ENCODE measurements at regions not wholly inside any gene's neighbourhood (a gene's known extent, or its start where the extent isn't known, plus 50 kb on each side); places are given as distances from the start of the nearest gene placed in this dataset.

- no peak for TF ChIP-seq CTCF (IDR thresholded peaks at IDR 0.05; ENCODE audit: low read depth, low read length, missing input control)
- TF ChIP-seq RAD21 (IDR thresholded peaks at IDR 0.05) = no peak
- TF ChIP-seq FOXA1 (IDR thresholded peaks at IDR 0.05) = no peak
- no peak for TF ChIP-seq JUND (IDR thresholded peaks at IDR 0.05)
- no peak for TF ChIP-seq GABPA (IDR thresholded peaks at IDR 0.05 in 1 of 2, conservative IDR thresholded peaks at IDR 0.05 in 1 of 2)
- no peak for TF ChIP-seq FOXA2 (IDR thresholded peaks at IDR 0.05)
- no peak for TF ChIP-seq ZBTB33 (IDR thresholded peaks at IDR 0.05)
Observed at GRCh38 chr13:64958106-64958505, 2272.0 kb downstream of the PCDH9 start (continued).

- 70% methylated on average over 5 of the region's 5 CpGs for WGBS
Observed at GRCh38 chr13:64938660-64939059, 2291.5 kb downstream of the PCDH9 start.

GRCh38 chr13:64937302-64937701, 2292.8 kb downstream of the PCDH9 start:
- no peaks in the 10 kb centered on the region for H3K27me3 ChIP-seq (ENCODE audit: control insufficient read depth in 4 of 4, insufficient read depth in 4 of 4, low read length in 3 of 4)
- TF ChIP-seq ZBTB33 (IDR thresholded peaks at IDR 0.05) (no peak), FOXA2 (IDR thresholded peaks at IDR 0.05) (no peak), GABPA (IDR thresholded peaks at IDR 0.05 in 1 of 2, conservative IDR thresholded peaks at IDR 0.05 in 1 of 2) (no peak), NR2F2 (IDR thresholded peaks at IDR 0.05) (no peak), EGR1 (IDR thresholded peaks at IDR 0.05; ENCODE audit: low read depth in 2 of 2) (no peak), JUND (IDR thresholded peaks at IDR 0.05) (no peak), CTCF (IDR thresholded peaks at IDR 0.05; ENCODE audit: low read depth, low read length, missing input control) (no peak), FOXA1 (IDR thresholded peaks at IDR 0.05) (no peak), SP1 (IDR thresholded peaks at IDR 0.05) (no peak), TAF1 (conservative IDR thresholded peaks at IDR 0.05) (no peak), RAD21 (IDR thresholded peaks at IDR 0.05) (no peak), YY1 (IDR thresholded peaks at IDR 0.05) (no peak), RXRA (IDR thresholded peaks at IDR 0.05) (no peak), REST (IDR thresholded peaks at IDR 0.05) (no peak), HNF4A (conservative IDR thresholded peaks at IDR 0.05) (no peak), HNF4G (IDR thresholded peaks at IDR 0.05) (no peak), ATF3 (IDR thresholded peaks at IDR 0.05) (no peak), MAX (IDR thresholded peaks at IDR 0.05) (no peak)
- H3K9me3 ChIP-seq (ENCODE audit: control insufficient read depth in 4 of 4, low read length in 3 of 4) = peaks cover 0 to 3% (median 0%) of the 10 kb centered on the region in 4 donors
- no peaks in the 10 kb centered on the region for H3K36me3 ChIP-seq (ENCODE audit: control insufficient read depth in 4 of 4, insufficient read depth in 3 of 4, low read depth in 1 of 4, low read length in 3 of 4)
- no peak overlapping the region for H3K9ac ChIP-seq (ENCODE audit: low read depth in 1 of 2, low read length in 2 of 2)
- DNase-seq (ENCODE audit: low spot score) = no peak
- no peak overlapping the region for H3K27ac ChIP-seq (ENCODE audit: low read depth in 1 of 2, low read length in 2 of 2)
- no peak overlapping the region for H3K4me3 ChIP-seq (ENCODE audit: low read depth in 1 of 3, low read length in 3 of 3)
- WGBS = 74% methylated on average over 1 of the region's 1 CpG
- no peaks in the 10 kb centered on the region for H3K4me1 ChIP-seq (ENCODE audit: control insufficient read depth in 4 of 4, insufficient read depth in 4 of 4, low read length in 3 of 4)

More at GRCh38 chr13:64938660-64939059, 2291.5 kb downstream of the PCDH9 start:
- Histone ChIP-seq H3K27ac (ENCODE audit: low read depth in 1 of 2, low read length in 2 of 2) (no peak overlapping the region), H3K4me3 (ENCODE audit: low read depth in 1 of 3, low read length in 3 of 3) (no peak overlapping the region), H3K36me3 (ENCODE audit: control insufficient read depth in 4 of 4, insufficient read depth in 3 of 4, low read depth in 1 of 4, low read length in 3 of 4) (no peaks in the 10 kb centered on the region), H3K9ac (ENCODE audit: low read depth in 1 of 2, low read length in 2 of 2) (no peak overlapping the region), H3K4me1 (ENCODE audit: control insufficient read depth in 4 of 4, insufficient read depth in 4 of 4, low read length in 3 of 4) (no peaks in the 10 kb centered on the region), H3K9me3 (ENCODE audit: control insufficient read depth in 4 of 4, low read length in 3 of 4) (peaks cover 0 to 3% (median 0%) of the 10 kb centered on the region in 4 donors), H3K27me3 (ENCODE audit: control insufficient read depth in 4 of 4, insufficient read depth in 4 of 4, low read length in 3 of 4) (no peaks in the 10 kb centered on the region)
- no peak for TF ChIP-seq FOXA1 (IDR thresholded peaks at IDR 0.05)
- no peak for TF ChIP-seq FOXA2 (IDR thresholded peaks at IDR 0.05)
- TF ChIP-seq TAF1 (conservative IDR thresholded peaks at IDR 0.05) = no peak
- DNase-seq (ENCODE audit: low spot score) = no peak

Data from liver (tissue), 8 donors.